ENCODE measurements at regions not wholly inside any gene's neighbourhood (a gene's known extent, or its start where the extent isn't known, plus 50 kb on each side); places are given as distances from the start of the nearest gene placed in this dataset.

GRCh38 chrX:124540474-124540873 lies 194.1 kb downstream of the SH2D1A start:
- no peak for TF ChIP-seq CTCF (IDR thresholded peaks at IDR 0.05; ENCODE audit: unreplicated experiment)
- Mint-ChIP-seq H3K36me3 (ENCODE audit: low read depth, unreplicated experiment) (no peaks in the 10 kb centered on the region), H3K4me1 (ENCODE audit: unreplicated experiment) (no peaks in the 10 kb centered on the region), H3K27me3 (ENCODE audit: unreplicated experiment) (no peaks in the 10 kb centered on the region), H3K4me3 (ENCODE audit: unreplicated experiment) (no peak overlapping the region), H3K27ac (ENCODE audit: unreplicated experiment) (no peak overlapping the region), H3K9me3 (ENCODE audit: unreplicated experiment) (no peaks in the 10 kb centered on the region)
- DNase-seq (ENCODE audit: low spot score): no peak

DNA sequence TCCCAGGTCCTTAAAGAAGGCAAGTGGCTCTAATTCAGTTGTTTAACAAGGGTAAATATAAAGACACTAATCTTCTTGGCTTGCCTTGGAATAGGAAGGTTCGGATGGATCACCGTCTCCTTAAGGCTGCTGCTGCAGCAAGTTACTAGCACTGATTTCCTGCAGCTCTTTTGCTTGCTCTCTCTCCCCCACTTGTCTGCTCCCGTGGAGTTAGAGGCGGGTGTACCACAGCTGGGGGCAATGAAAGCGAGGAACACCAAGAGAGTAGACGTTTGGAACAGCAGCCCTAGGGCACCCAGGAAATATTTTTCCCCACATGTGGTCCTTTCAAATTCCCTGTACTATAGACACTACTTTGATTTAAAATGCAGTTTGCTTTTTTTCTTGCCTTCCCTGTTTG lies 202.2 kb downstream of the SH2D1A start:
- TF ChIP-seq CTCF (IDR thresholded peaks at IDR 0.05; ENCODE audit: unreplicated experiment): no peak
- Mint-ChIP-seq H3K4me3 (ENCODE audit: unreplicated experiment) (no peak overlapping the region), H3K36me3 (ENCODE audit: low read depth, unreplicated experiment) (no peaks in the 10 kb centered on the region), H3K27ac (ENCODE audit: unreplicated experiment) (no peak overlapping the region), H3K9me3 (ENCODE audit: unreplicated experiment) (no peaks in the 10 kb centered on the region), H3K4me1 (ENCODE audit: unreplicated experiment) (no peaks in the 10 kb centered on the region), H3K27me3 (ENCODE audit: unreplicated experiment) (no peaks in the 10 kb centered on the region)
- DNase-seq (ENCODE audit: low spot score): no peak

- no peaks in the 10 kb centered on the region for H3K36me3 Mint-ChIP-seq (ENCODE audit: low read depth, unreplicated experiment)
- no peaks in the 10 kb centered on the region for H3K4me1 Mint-ChIP-seq (ENCODE audit: unreplicated experiment)
- no peak for TF ChIP-seq CTCF (IDR thresholded peaks at IDR 0.05; ENCODE audit: unreplicated experiment)
- no peaks in the 10 kb centered on the region for H3K27me3 Mint-ChIP-seq (ENCODE audit: unreplicated experiment)
- H3K27ac Mint-ChIP-seq (ENCODE audit: unreplicated experiment): no peak overlapping the region
- H3K4me3 Mint-ChIP-seq (ENCODE audit: unreplicated experiment): no peak overlapping the region
- DNase-seq (ENCODE audit: low spot score): no peak
- no peaks in the 10 kb centered on the region for H3K9me3 Mint-ChIP-seq (ENCODE audit: unreplicated experiment)
Measured at GRCh38 chrX:124555036-124555595, 208.8 kb downstream of the SH2D1A start.

DNA sequence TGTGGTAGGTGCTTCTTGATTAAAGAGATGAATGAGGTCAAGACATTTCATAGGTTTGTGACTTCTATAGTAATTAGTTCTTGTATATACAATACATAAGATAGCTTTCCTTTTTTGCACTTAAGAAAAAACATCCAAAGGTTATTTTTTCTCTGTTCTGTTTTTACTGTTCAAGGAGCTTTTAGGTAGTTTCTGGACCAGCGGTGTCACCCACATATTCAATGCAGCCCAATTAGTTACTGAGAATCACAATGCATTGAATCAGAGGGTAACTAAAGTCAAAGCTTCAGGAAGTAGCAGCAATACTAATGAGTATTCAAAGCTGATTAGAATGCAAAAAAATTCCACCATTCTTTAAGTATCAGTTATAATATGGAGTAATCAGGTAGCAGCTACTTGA lies 211.6 kb downstream of the SH2D1A start:
- TF ChIP-seq CTCF (IDR thresholded peaks at IDR 0.05; ENCODE audit: unreplicated experiment): no peak
- H3K4me1 Mint-ChIP-seq (ENCODE audit: unreplicated experiment): no peaks in the 10 kb centered on the region
- H3K4me3 Mint-ChIP-seq (ENCODE audit: unreplicated experiment): no peak overlapping the region
- no peaks in the 10 kb centered on the region for H3K27me3 Mint-ChIP-seq (ENCODE audit: unreplicated experiment)
- no peaks in the 10 kb centered on the region for H3K36me3 Mint-ChIP-seq (ENCODE audit: low read depth, unreplicated experiment)
- H3K27ac Mint-ChIP-seq (ENCODE audit: unreplicated experiment): no peak overlapping the region
- no peaks in the 10 kb centered on the region for H3K9me3 Mint-ChIP-seq (ENCODE audit: unreplicated experiment)
- no peak for DNase-seq (ENCODE audit: low spot score)

DNA sequence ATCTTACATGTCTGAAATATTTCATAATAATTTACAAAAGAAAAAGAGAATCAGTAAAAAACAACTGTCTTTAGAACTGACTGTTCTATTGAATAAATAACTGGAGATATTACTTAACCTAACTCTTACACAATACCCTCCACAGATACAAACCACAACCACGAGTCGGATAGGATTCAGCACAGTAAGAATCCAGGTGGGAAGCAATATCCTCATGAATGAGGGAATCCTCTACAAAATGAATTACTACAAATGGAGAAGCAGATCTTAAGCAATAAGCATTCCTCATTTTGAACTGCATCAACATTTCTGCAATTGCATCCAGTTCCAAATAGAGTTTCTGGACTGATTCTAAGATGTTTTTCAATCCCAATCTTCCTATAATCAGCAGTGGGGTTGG lies 227.1 kb downstream of the SH2D1A start:
- no peak for DNase-seq (ENCODE audit: low spot score)
- Mint-ChIP-seq H3K9me3 (ENCODE audit: unreplicated experiment) (no peaks in the 10 kb centered on the region), H3K27me3 (ENCODE audit: unreplicated experiment) (no peaks in the 10 kb centered on the region), H3K36me3 (ENCODE audit: low read depth, unreplicated experiment) (no peaks in the 10 kb centered on the region), H3K27ac (ENCODE audit: unreplicated experiment) (no peak overlapping the region), H3K4me1 (ENCODE audit: unreplicated experiment) (no peaks in the 10 kb centered on the region), H3K4me3 (ENCODE audit: unreplicated experiment) (no peak overlapping the region)
- no peak for TF ChIP-seq CTCF (IDR thresholded peaks at IDR 0.05; ENCODE audit: unreplicated experiment)
